Esophagus squamous epithelium (tissue), 5 donors: ENCODE measurements at regions not wholly inside any gene's neighbourhood (a gene's known extent, or its start where the extent isn't known, plus 50 kb on each side); places are given as distances from the start of the nearest gene placed in this dataset.

ENCODE experiments used
- DNase-seq: peaks from one replicate; lab custom pipeline; 2025; lab: John Stamatoyannopoulos, UW
- H3K27ac ChIP-seq, 4 donors: fragments of 200-600 bp; sonication (generic); one replicate each; pipeline ENCODE4 v1.5.1; 2016 to 2019; ENCODE audit warnings: mild to moderate bottlenecking in 1 of 4
- H3K27me3 ChIP-seq, 4 donors: fragments of 200-600 bp; sonication (generic); 1 replicate in 3 of 4; 2 replicates in 1 of 4; pipeline versions ENCODE4 v1.5.1 to v1.6.0; 2017 to 2021; ENCODE audit warnings: antibody characterized with exemption in 1 of 4
- H3K36me3 ChIP-seq, 3 donors: fragments of 200-600 bp; sonication (generic); one replicate each; pipeline ENCODE4 v1.5.1; 2016 to 2019
- H3K4me1 ChIP-seq, 3 donors: fragments of 200-600 bp; sonication (generic); one replicate each; pipeline ENCODE4 v1.5.1; 2017 to 2019
- H3K4me3 ChIP-seq, 4 donors: fragments of 200-600 bp; sonication (generic); 1 replicate in 3 of 4; 2 replicates in 1 of 4; pipeline ENCODE4 v1.5.1; 2016 to 2019; ENCODE audit warnings: mild to moderate bottlenecking in 2 of 4, moderate library complexity in 1 of 4
- H3K9me3 ChIP-seq, 3 donors: fragments of 200-600 bp; sonication (generic); one replicate each; pipeline ENCODE4 v1.5.1; 2016 to 2019
- CTCF ChIP-seq, 6 experiments: fragments of 450-650 bp in 4 of 6; fragments of 200-600 bp in 2 of 6; sonication (generic) in 2 of 6; IDR thresholded peaks; one replicate each; pipeline ENCODE4 v1.5.1; 2016 to 2019; ENCODE audit warnings: antibody characterized with exemption in 6 of 6, mild to moderate bottlenecking in 4 of 6, moderate library complexity in 4 of 6
- POLR2A ChIP-seq, 4 donors: fragments of 450-650 bp; IDR thresholded peaks; one replicate each; pipeline ENCODE4 v1.6.1; 2017; ENCODE audit warnings: antibody characterized with exemption in 4 of 4, mild to moderate bottlenecking in 4 of 4, moderate library complexity in 3 of 4
- WGBS, 2 donors: methylation state at CpG; one replicate each; pipeline ENCODE4 v1.1.5; 2018; 5-methylcytosine and 5-hydroxymethylcytosine counted together
- intact Hi-C: fragments of 100-400 bp; cut with DNase I; formaldehyde crosslinking; loops from one replicate; pipeline ENCODE4 v1.15.0; 2022
- donor health status: DM: yes; HTN: yes; CAD: no.

- intact Hi-C loops = no loop called here
- no peak overlapping the region for H3K4me3 ChIP-seq
- no peak for TF ChIP-seq CTCF (IDR thresholded peaks at IDR 0.05)
- no peak for TF ChIP-seq POLR2A (IDR thresholded peaks at IDR 0.05)
Measured at GRCh38 chr21:35909456-35910223, 150.7 kb downstream of the SETD4 start.

GRCh38 chr21:35908311-35909078, 151.8 kb downstream of the SETD4 start:
- TF ChIP-seq POLR2A (IDR thresholded peaks at IDR 0.05) (no peak), CTCF (IDR thresholded peaks at IDR 0.05) (no peak)
- DNase-seq = no peak
- Histone ChIP-seq H3K27ac (no peak overlapping the region), H3K9me3 (no peaks in the 10 kb centered on the region), H3K4me1 (peaks cover 0 to 9% (median 0%) of the 10 kb centered on the region in 3 donors), H3K4me3 (no peak overlapping the region), H3K36me3 (no peaks in the 10 kb centered on the region), H3K27me3 (no peaks in the 10 kb centered on the region)
- 83 to 93% methylated on average over 5 of the region's 5 CpGs for WGBS, 2 donors
- intact Hi-C loops = no loop called here

More at GRCh38 chr21:35909456-35910223, 150.7 kb downstream of the SETD4 start:
- no peaks in the 10 kb centered on the region for H3K9me3 ChIP-seq
- H3K36me3 ChIP-seq = no peaks in the 10 kb centered on the region
- WGBS, 2 donors = 71% methylated on average over 1 of the region's 1 CpG
- no peak overlapping the region for H3K27ac ChIP-seq
- no peak for DNase-seq
- H3K4me1 ChIP-seq = peaks cover 0 to 9% (median 0%) of the 10 kb centered on the region in 3 donors
- H3K27me3 ChIP-seq = no peaks in the 10 kb centered on the region

- no peak for TF ChIP-seq CTCF (IDR thresholded peaks at IDR 0.05)
- Histone ChIP-seq H3K36me3 (no peaks in the 10 kb centered on the region), H3K27me3 (no peaks in the 10 kb centered on the region), H3K27ac (no peak overlapping the region), H3K9me3 (no peaks in the 10 kb centered on the region), H3K4me3 (no peak overlapping the region), H3K4me1 (peaks cover 0 to 9% (median 0%) of the 10 kb centered on the region in 3 donors)
- DNase-seq = no peak
- intact Hi-C loops = no loop called here
Measured at GRCh38 chr21:35906586-35906985, 153.7 kb downstream of the SETD4 start.

GRCh38 chr21:35905963-35906345, 154.4 kb downstream of the SETD4 start:
- TF ChIP-seq CTCF (IDR thresholded peaks at IDR 0.05) = no peak
- no peak for TF ChIP-seq POLR2A (IDR thresholded peaks at IDR 0.05)
- 87 to 95% methylated on average over 8 of the region's 8 CpGs for WGBS, 2 donors
- H3K4me3 ChIP-seq = no peak overlapping the region
- H3K27me3 ChIP-seq = no peaks in the 10 kb centered on the region
- peaks cover 0 to 9% (median 0%) of the 10 kb centered on the region in 3 donors for H3K4me1 ChIP-seq
- no peaks in the 10 kb centered on the region for H3K9me3 ChIP-seq
- intact Hi-C loops = no loop called here
- H3K27ac ChIP-seq = no peak overlapping the region
- DNase-seq = no peak
- H3K36me3 ChIP-seq = no peaks in the 10 kb centered on the region
